ENCODE measurements at regions not wholly inside any gene's neighbourhood (a gene's known extent, or its start where the extent isn't known, plus 50 kb on each side); places are given as distances from the start of the nearest gene placed in this dataset.

GRCh38 chr4:100970414-100970813 is 376.9 kb downstream of the PPP3CA start:
- no peak for DNase-seq

DNA sequence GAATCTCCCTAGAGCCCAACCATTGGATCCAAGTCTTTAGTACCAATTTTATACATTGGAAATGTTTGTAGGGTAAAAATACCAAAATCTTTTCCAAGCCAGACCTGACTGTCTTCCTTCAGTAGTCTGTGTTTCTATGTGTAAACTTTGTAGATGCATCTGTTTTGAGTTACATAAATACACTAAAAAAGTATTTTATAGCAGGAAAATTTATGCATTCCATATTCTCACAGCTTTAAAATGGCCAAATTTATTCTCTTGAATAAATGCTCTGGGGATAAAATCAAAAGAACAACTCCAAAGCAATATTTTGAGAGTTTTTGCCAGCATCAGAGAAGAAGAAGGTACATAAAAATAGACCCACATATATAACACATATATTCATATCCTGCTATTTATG is 377.4 kb downstream of the PPP3CA start:
- no peak for DNase-seq

DNA sequence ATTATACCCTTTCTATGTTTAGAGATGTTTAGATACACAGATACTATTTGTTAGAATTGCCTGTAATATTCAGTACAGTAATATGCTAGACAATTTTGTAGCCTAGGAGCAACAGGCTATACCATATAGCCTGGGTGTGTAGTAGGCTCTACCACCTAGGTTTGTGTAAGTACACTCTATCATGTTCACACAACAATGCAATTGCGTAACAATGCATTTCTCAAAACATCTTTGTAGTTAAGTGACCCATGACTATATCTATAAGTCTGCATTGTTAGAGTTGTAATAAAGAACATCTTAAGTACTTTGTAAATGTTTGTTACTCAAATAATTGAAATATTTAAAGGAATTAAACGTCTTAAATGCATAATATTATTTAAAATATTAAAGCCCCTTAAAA is 379.3 kb downstream of the PPP3CA start:
- DNase-seq = no peak

DNA sequence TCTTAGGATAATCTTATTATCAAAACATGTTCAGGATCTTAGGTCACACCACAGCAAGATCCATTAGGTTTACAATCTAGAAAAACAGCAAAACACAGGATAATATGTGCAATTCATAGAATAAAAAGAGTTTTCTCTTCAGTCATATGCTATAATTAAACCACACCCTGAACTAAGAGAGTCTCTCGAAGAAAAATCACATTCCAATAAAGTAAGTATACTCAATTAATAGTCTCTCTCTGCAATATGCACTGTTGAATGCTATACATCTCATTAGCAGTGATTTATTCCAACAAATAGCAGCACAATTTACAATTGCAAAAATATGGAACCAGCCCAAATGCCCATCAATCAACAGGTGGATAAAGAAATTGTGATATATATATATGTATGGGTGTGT is 383.7 kb downstream of the PPP3CA start:
- DNase-seq = no peak

GRCh38 chr4:100962698-100963097 is 384.6 kb downstream of the PPP3CA start:
- peak; percentile 32 for DNase-seq

DNA sequence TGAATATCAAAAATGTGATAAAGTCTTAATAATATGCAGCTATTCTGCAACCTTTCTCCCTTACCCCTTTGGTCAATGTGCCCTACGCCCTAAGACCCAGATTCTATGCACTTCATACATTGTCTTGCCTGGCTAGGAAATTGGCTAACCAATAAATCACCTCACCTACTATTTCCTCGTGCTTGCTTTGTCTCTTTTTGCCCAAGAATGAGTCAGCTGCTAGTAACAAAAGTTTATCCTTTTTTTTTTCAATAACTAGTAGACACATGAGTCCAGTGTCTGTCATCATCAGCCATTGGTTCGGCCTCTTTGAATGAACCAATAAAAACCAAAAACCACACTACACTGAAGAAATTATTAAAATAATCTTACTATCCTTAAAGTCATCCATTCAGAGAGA is 387.1 kb downstream of the PPP3CA start:
- DNase-seq = no peak

- no peak for DNase-seq
Measured at GRCh38 chr4:100954046-100954445, 393.3 kb downstream of the PPP3CA start.

DNA sequence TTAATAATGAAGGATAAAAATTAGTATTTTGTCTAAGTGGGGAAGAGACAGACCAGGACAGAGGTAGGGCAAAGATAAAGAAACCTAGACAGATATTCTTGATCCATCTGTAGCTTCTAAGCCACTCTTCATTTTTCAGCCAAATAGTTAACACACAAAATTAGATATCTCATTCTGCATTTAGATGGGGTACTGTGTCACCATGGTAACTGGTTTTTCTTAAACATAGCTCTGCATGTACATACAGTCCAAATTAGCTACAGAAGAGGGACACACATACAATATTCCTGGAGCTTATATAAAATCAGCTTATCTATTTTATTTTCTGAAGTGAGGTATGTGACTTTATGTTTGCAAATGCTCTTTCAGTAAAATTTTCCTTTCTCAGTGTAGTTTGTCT is 393.7 kb downstream of the PPP3CA start:
- no peak for DNase-seq

DNA sequence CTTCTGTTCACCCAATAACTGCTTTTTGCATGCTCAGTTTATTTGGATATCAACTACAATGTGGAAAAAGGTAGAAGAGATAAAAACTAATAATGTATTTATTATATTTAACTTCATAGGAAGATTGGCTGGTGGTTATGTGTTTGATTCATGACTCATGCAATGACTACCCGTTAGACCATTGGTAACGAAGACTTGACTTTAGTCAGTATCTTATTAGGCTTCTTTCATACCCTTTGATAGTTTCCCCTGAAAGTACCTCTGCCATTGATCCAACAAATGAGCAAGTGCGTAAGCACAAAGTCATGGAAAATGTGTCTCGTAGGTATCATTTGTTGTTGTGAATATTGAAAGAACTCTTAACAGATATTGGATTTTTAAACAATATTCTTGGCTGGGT is 394.7 kb downstream of the PPP3CA start:
- DNase-seq = no peak

GRCh38 chr4:100949350-100949935 is 397.9 kb downstream of the PPP3CA start:
- no peak for DNase-seq

DNA sequence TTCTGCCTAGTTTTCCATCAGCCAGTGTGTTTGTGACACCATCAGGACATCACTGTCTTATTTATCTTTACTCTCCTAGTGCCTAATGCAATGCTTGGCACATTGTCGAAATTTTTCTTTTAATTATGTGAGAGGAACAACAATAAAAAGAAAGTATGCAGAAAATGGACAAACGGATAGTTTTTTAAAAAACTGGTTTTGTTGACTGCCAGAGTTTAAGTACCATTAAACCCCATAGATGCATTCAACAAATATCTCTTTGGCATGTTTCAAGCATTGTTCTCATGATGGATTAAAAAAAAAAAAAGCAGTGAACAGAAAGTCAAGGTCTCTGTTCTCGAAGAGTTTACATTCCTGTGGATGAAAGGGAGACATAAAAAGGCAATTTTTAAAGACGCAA is 398.4 kb downstream of the PPP3CA start:
- no peak for DNase-seq

- no peak for DNase-seq
Measured at GRCh38 chr4:100945789-100946188, 401.5 kb downstream of the PPP3CA start.

GRCh38 chr4:100938698-100939097 is 408.6 kb downstream of the PPP3CA start:
- no peak for DNase-seq

DNA sequence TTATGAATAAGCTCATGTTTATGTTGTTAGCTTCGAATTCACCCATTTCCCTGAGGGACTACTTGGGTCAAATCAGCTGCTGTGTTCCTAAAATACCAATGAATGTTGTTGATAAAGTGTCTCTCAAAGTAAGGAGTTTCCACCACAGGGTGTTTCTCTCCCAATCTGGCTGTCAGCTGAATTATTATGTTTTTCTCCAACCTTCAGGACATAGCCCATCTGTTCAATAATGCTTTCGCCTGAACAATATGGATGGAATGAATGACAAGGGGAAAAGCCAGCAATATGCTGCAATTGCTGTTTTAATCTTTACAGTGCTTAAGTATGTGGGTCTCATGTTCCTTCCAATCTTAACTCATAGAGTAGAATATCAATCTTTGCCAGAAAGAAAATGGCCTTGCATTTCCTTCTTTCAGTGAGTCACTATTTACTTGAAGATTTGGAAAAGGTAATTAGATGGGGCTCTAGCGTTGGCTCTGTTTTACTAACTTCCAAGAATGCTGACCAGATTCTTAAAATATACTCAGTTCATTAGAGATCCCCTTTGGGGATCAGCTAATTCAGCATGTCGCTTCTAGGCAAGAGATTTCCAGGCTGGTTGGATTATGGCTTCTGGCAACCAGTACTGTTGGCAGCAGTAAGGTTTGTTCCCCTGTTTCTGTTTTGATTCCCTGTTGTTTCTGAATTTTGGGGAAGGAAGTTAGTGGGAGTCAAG is 410.5 kb downstream of the PPP3CA start:
- no peak for DNase-seq

- peak; percentile 15 for DNase-seq
Measured at GRCh38 chr4:100935090-100935489, 412.2 kb downstream of the PPP3CA start.

DNA sequence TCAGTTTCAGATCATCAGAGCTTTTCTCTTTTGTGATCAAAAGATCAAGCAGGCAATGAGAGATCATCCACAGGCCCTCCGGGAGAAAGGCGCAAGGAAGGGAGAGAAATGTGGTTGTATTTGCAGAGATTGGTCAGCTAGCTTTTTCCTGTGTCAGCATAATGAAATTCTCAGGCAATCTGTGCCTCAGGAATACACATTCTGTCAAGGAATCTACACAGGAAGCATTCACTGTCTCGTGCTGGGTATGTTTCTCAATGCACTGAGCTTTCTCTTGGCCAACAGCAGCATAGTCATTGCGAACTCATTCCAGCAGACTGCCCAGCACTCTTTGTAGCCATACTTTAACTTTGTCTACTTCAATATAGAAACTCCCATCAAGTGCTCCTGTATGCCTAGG is 413.7 kb downstream of the PPP3CA start:
- DNase-seq = no peak

DNA sequence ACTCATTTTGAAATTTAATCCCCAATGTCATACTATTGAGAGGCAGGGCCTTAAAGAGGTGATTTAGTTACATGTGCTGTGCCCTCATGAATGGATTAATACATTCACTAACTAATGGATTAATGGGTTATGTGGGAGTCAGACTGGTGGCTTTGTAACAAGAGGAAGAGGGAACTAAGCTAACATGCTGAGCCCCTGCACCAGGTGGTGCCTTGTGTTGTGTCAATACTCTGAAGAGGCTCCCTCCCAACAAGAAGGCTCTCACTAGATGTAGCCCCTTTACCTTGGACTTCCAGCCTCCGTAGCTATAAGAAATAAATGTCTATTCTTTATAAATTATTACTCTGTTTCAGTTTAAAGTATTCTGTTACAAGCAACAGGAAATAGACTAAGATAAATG is 411.9 kb upstream of the EMCN start:
- no peak for DNase-seq

DNA sequence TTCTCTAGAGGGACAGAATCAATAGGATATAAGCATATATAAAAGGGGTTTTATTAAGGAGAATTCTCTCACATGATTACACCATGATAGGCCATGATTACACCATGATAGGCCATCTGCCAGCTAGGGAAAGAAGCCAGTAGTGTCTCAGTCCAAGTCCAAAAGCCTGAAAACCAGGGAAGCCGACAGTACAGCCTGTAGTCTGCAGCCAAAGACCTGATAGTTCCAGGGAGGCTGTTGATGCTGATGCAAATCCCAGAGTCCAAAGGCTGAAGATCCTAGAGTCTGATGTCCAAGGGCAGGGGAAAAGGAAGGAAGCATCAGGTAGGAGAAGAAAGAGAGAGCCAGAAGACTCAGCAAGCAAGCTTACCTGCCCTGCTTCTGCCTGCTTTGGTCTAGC is 411.3 kb upstream of the EMCN start:
- DNase-seq = no peak

DNA sequence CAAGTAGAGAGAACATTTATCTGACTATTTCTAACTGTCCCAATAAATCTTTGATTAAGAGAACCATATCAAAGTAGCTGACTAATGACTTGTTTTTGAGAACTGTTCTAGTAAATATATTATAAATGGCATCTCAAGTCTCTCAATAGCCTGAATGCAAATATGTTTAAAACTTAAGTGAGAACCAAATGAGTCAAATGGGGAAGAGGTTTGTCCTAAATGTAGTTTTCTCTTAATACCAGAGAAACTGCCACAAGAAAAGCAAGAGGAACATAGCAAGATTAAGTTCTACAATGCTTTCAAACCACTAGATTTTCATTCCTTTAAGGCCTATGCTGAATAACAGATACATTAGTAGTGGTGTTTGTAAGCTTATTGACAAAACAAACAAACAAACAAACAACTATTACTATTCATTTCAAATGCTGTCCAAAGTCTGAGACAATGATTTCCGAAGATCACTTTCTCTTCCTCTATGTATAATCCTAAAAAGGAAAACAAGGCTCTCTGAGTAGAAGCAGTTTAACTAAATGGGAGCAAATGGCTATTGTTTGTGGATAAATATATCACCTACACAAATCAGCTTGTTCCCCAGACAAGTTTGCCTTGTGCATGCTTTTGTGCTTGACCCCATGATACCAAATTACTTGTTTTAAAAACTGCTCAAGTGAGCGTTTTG is 408.4 kb upstream of the EMCN start:
- no peak for DNase-seq

DNA sequence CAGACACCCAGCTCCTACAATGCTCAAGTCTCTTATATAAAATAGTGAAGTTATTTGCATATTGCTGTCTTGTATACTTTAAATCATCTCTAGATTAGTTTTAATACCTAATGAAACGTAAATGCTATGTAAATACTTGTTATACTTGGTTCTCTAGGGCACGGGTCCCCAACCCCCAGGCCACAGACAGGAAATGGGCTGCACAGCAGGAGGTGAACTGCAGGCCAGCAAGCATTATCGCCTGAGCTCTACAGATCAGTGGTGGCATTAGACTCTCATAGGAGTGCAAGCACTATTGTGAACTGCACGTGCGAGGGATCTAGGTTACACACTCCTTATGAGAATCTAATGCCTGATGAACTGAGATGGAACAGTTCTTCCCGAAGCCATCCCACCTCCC is 395.9 kb upstream of the EMCN start:
- no peak for DNase-seq

GRCh38 chr4:100908540-100908939 is 390.7 kb upstream of the EMCN start:
- DNase-seq = no peak

DNA sequence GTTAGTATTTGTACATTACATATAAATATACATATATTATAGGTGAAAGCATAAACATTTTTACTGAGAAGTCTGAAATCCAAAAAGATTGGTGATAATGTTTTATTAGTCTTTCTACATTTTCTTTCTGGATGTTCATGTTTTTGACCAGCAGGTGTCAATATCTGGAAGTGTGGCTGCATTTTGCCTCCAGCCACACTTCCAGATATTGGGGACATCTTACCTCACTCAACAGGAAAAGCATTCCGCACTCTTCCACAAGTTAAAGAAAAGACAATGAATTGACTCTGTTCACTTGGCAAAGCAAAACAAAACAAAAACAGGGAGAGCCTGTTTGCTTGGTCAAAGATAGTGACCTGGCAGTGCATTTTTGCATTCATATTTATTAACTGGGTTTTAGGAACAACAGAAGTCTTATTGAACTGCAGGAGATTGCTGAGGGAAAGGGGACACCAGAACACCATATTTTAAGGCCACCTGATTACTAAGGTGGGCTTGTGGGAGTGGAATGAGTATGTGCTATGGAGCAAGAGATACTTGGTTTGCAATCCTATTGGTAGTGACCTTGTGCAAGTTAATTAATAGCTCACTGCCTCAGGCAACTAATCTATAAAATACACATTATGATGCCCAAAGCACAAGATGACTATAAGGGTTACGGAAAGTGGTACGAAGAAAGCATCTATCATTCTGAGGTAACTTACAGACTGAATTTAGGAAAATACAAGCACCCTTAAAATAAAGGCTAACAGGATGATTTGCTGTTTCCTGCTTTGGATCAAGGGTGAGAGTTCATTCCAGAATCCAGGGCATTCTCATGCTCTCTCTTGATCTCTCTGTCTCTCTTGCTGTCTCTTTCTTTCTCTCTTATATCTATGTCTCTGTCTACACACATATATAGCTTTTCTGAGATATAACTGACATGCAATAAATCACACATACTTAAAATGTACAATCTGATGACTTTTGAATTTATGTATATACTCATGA is 389.9 kb upstream of the EMCN start:
- no peak for DNase-seq

DNA sequence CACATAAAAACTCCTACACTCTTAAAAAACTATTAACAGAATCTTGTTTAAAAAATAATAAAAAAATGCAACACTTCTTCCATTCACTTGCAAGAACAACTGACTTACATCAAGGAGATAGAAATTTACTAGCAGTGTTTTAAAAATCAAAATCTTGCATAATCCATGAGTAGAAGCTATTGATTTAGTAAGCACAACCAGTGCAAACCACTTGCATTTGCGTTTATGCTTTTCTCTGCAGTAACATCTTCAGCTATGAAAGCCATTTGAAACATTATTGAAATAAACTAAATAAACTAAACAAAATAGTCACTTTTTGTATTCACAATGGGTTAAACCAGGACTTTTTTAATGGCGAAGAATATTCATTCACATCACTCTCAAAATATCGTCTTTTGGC is 389.2 kb upstream of the EMCN start:
- no peak for DNase-seq
